ENCODE measurements at regions not wholly inside any gene's neighbourhood (a gene's known extent, or its start where the extent isn't known, plus 50 kb on each side); places are given as distances from the start of the nearest gene placed in this dataset.
A peak's percentile ranks its signal among the peaks of the same experiment; 100 is the strongest.

GRCh38 chr9:36492865-36493264, 79.8 kb upstream of the MELK start:
- TF ChIP-seq ZNF565 (CRISPR knock-in tag; conservative IDR thresholded peaks at IDR 0.05; ENCODE audit: low read depth) (no peak), RARB (CRISPR knock-in tag; IDR thresholded peaks at IDR 0.05) (no peak), ZC3H10 (CRISPR knock-in tag; IDR thresholded peaks at IDR 0.05) (no peak), BACH2 (CRISPR knock-in tag; IDR thresholded peaks at IDR 0.05; ENCODE audit: borderline replicate concordance) (no peak), PPARA (CRISPR knock-in tag; IDR thresholded peaks at IDR 0.05; ENCODE audit: borderline replicate concordance) (no peak), ZNF8 (CRISPR knock-in tag; IDR thresholded peaks at IDR 0.05) (no peak)
- TF ChIP-seq, protein P1, sequence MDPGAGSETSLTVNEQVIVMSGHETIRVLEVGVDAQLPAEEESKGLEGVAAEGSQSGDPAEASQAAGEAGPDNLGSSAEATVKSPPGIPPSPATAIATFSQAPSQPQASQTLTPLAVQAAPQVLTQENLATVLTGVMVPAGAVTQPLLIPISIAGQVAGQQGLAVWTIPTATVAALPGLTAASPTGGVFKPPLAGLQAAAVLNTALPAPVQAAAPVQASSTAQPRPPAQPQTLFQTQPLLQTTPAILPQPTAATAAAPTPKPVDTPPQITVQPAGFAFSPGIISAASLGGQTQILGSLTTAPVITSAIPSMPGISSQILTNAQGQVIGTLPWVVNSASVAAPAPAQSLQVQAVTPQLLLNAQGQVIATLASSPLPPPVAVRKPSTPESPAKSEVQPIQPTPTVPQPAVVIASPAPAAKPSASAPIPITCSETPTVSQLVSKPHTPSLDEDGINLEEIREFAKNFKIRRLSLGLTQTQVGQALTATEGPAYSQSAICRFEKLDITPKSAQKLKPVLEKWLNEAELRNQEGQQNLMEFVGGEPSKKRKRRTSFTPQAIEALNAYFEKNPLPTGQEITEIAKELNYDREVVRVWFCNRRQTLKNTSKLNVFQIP (CRISPR knock-in tag; IDR thresholded peaks at IDR 0.05; ENCODE audit: borderline replicate concordance, low read depth) = no peak
- TF ChIP-seq, protein P2, sequence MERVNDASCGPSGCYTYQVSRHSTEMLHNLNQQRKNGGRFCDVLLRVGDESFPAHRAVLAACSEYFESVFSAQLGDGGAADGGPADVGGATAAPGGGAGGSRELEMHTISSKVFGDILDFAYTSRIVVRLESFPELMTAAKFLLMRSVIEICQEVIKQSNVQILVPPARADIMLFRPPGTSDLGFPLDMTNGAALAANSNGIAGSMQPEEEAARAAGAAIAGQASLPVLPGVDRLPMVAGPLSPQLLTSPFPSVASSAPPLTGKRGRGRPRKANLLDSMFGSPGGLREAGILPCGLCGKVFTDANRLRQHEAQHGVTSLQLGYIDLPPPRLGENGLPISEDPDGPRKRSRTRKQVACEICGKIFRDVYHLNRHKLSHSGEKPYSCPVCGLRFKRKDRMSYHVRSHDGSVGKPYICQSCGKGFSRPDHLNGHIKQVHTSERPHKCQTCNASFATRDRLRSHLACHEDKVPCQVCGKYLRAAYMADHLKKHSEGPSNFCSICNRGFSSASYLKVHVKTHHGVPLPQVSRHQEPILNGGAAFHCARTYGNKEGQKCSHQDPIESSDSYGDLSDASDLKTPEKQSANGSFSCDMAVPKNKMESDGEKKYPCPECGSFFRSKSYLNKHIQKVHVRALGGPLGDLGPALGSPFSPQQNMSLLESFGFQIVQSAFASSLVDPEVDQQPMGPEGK (CRISPR knock-in tag; IDR thresholded peaks at IDR 0.05; ENCODE audit: borderline replicate concordance) = no peak
- ATAC-seq = no peak

- no peak for TF ChIP-seq BACH2 (CRISPR knock-in tag; IDR thresholded peaks at IDR 0.05; ENCODE audit: borderline replicate concordance)
- ATAC-seq = no peak
These were observed 83.2 kb upstream of the MELK start for GRCh38 chr9:36489453-36489852.

GRCh38 chr9:36488389-36488756, 84.3 kb upstream of the MELK start:
- no peak for ATAC-seq
- TF ChIP-seq GLIS3 (CRISPR knock-in tag; IDR thresholded peaks at IDR 0.05) (no peak), TSHZ2 (CRISPR knock-in tag; IDR thresholded peaks at IDR 0.05) (no peak), PPARA (CRISPR knock-in tag; IDR thresholded peaks at IDR 0.05; ENCODE audit: borderline replicate concordance) (no peak), TCF4 (CRISPR knock-in tag; IDR thresholded peaks at IDR 0.05; ENCODE audit: borderline replicate concordance) (no peak), ZFP30 (CRISPR knock-in tag; IDR thresholded peaks at IDR 0.05) (no peak), TOX (CRISPR knock-in tag; IDR thresholded peaks at IDR 0.05; ENCODE audit: borderline replicate concordance) (no peak)
- TF ChIP-seq, protein P1 (CRISPR knock-in tag; IDR thresholded peaks at IDR 0.05; ENCODE audit: borderline replicate concordance, low read depth) = no peak

- ATAC-seq = peak; percentile 99
- TF ChIP-seq GLIS3 (CRISPR knock-in tag; IDR thresholded peaks at IDR 0.05) = no peak
- no peak for TF ChIP-seq ARNTL (CRISPR knock-in tag; IDR thresholded peaks at IDR 0.05; ENCODE audit: borderline replicate concordance, low read depth)
- TF ChIP-seq TCF4 (CRISPR knock-in tag; IDR thresholded peaks at IDR 0.05; ENCODE audit: borderline replicate concordance) = no peak
- 0 out of 2 replicates have a peak, but pooled peaks have one; percentile 37 for TF ChIP-seq TSHZ2 (CRISPR knock-in tag; IDR thresholded peaks at IDR 0.05)
These were observed 85.0 kb upstream of the MELK start for GRCh38 chr9:36487482-36488388.
